A673 (cell line): ENCODE measurements at regions not wholly inside any gene's neighbourhood (a gene's known extent, or its start where the extent isn't known, plus 50 kb on each side); places are given as distances from the start of the nearest gene placed in this dataset.

ENCODE experiments used
- CTCF ChIP-seq: fragments of 300-800, 200-600 bp; sonication (generic); conservative IDR thresholded peaks from 2 replicates; pipeline ENCODE4 v1.5.1; 2017; ENCODE audit warnings: low read depth, mild to moderate bottlenecking, antibody characterized with exemption, low read length, moderate library complexity, mixed read lengths
- EZH2 ChIP-seq: fragments of 200-600 bp; sonication (generic); IDR thresholded peaks from 2 replicates; pipeline ENCODE4 v1.6.1; 2017; ENCODE audit warnings: borderline replicate concordance, low read depth, mild to moderate bottlenecking, mixed read lengths, antibody characterized with exemption, low read length; ENCODE audit not compliant: poor library complexity, severe bottlenecking

- no peak for TF ChIP-seq CTCF
- no peak for TF ChIP-seq EZH2
Observed at GRCh38 chr4:91830681-91831395, 472.9 kb upstream of the GRID2 start.
